CD8-positive, alpha-beta memory T cell (primary cell): ENCODE measurements at regions not wholly inside any gene's neighbourhood (a gene's known extent, or its start where the extent isn't known, plus 50 kb on each side); places are given as distances from the start of the nearest gene placed in this dataset.

Source experiments
- CTCF ChIA-PET: fragments of 350-600 bp; sonication (Branson Sonifier 250); formaldehyde crosslinking; loops from one replicate; lab custom pipeline; 2021; ENCODE audit warnings: antibody characterized with exemption; lab: Charles Lee
- POLR2A ChIA-PET: fragments of 350-600 bp; sonication (Branson Sonifier 250); formaldehyde crosslinking; loops from one replicate; lab custom pipeline; 2021; ENCODE audit warnings: antibody characterized with exemption; lab: Charles Lee
- DNase-seq, 5 donors: peaks; one replicate each; pipeline versions ENCODE4 v3.0.0 to v3.0.0-alpha.2; 2020 to 2022; ENCODE audit warnings: mixed read lengths in 1 of 5
- H3K27ac ChIP-seq: one replicate; pipeline ENCODE4 v1.7.0; 2013; ENCODE audit warnings: low read depth, mild to moderate bottlenecking, low read length, moderate library complexity
- H3K27me3 ChIP-seq: 2 replicates; pipeline ENCODE4 v1.7.0; 2013; ENCODE audit warnings: low read length, mild to moderate bottlenecking; ENCODE audit not compliant: insufficient read depth, poor library complexity, severe bottlenecking
- H3K36me3 ChIP-seq: 2 replicates; pipeline ENCODE4 v1.7.0; 2013; ENCODE audit warnings: mild to moderate bottlenecking, low read length, moderate library complexity; ENCODE audit not compliant: insufficient read depth
- H3K4me1 ChIP-seq: 2 replicates; pipeline ENCODE4 v1.7.0; 2013; ENCODE audit warnings: mild to moderate bottlenecking, low read length, moderate library complexity; ENCODE audit not compliant: insufficient read depth
- H3K4me3 ChIP-seq: 2 replicates; pipeline ENCODE4 v1.7.0; 2013; ENCODE audit warnings: mild to moderate bottlenecking, low read length
- H3K9me3 ChIP-seq: 2 replicates; pipeline ENCODE4 v1.7.0; 2013; ENCODE audit warnings: mild to moderate bottlenecking, low read length
- H3K27ac Mint-ChIP-seq, 8 donors: one replicate each; pipeline ENCODE4 v1.8.0; 2020 to 2021; ENCODE audit warnings: mixed read lengths in 8 of 8, mild to moderate bottlenecking in 6 of 8, inconsistent platforms in 3 of 8, moderate library complexity in 3 of 8
- H3K27me3 Mint-ChIP-seq, 2 donors: one replicate each; pipeline ENCODE4 v1.8.0; 2020 to 2021; ENCODE audit warnings: mixed read lengths in 2 of 2, mild to moderate bottlenecking in 1 of 2, moderate library complexity in 1 of 2
- H3K36me3 Mint-ChIP-seq, 3 donors: one replicate each; pipeline ENCODE4 v1.8.0; 2020 to 2021; ENCODE audit warnings: mixed read lengths in 3 of 3, inconsistent platforms in 1 of 3, mild to moderate bottlenecking in 1 of 3
- H3K4me1 Mint-ChIP-seq, 3 donors: one replicate each; pipeline ENCODE4 v1.8.0; 2020 to 2021; ENCODE audit warnings: mixed read lengths in 3 of 3, inconsistent platforms in 1 of 3, mild to moderate bottlenecking in 1 of 3
- H3K4me3 Mint-ChIP-seq, 7 donors: one replicate each; pipeline ENCODE4 v1.8.0; 2020 to 2021; ENCODE audit warnings: mixed read lengths in 7 of 7, mild to moderate bottlenecking in 6 of 7, moderate library complexity in 4 of 7, inconsistent platforms in 2 of 7
- H3K9me3 Mint-ChIP-seq, 5 donors: one replicate each; pipeline ENCODE4 v1.8.0; 2020 to 2022; ENCODE audit warnings: mixed read lengths in 5 of 5, mild to moderate bottlenecking in 3 of 5, moderate library complexity in 2 of 5, inconsistent platforms in 1 of 5

GRCh38 chr6:93494057-93494456, 74.7 kb upstream of the EPHA7 start:
- Histone ChIP-seq H3K27me3 (no peaks in the 10 kb centered on the region), H3K4me3 (no peak overlapping the region), H3K9me3 (no peaks in the 10 kb centered on the region), H3K4me1 (no peaks in the 10 kb centered on the region), H3K27ac (no peak overlapping the region), H3K36me3 (no peaks in the 10 kb centered on the region)
- Mint-ChIP-seq H3K4me1 (no peaks in the 10 kb centered on the region), H3K4me3 (no peak overlapping the region), H3K9me3 (peaks cover 0 to 23% (median 7%) of the 10 kb centered on the region in 5 donors), H3K27me3 (no peaks in the 10 kb centered on the region), H3K27ac (no peak overlapping the region), H3K36me3 (no peaks in the 10 kb centered on the region)
- DNase-seq = no peak
- ChIA-PET CTCF (no interaction called here), POLR2A (no interaction called here)

GRCh38 chr6:93474733-93475179, 55.4 kb upstream of the EPHA7 start:
- no peak overlapping the region for H3K27ac Mint-ChIP-seq
- POLR2A ChIA-PET = no interaction called here
- no peaks in the 10 kb centered on the region for H3K4me1 Mint-ChIP-seq
- no peaks in the 10 kb centered on the region for H3K36me3 Mint-ChIP-seq
- H3K4me3 ChIP-seq = no peak overlapping the region
- no peak overlapping the region for H3K27ac ChIP-seq
- H3K4me3 Mint-ChIP-seq = no peak overlapping the region
- no peak for DNase-seq
- no peaks in the 10 kb centered on the region for H3K27me3 ChIP-seq
- H3K27me3 Mint-ChIP-seq = no peaks in the 10 kb centered on the region
- CTCF ChIA-PET = no interaction called here
- peaks cover 0 to 11% (median 3%) of the 10 kb centered on the region in 5 donors for H3K9me3 Mint-ChIP-seq
- no peaks in the 10 kb centered on the region for H3K36me3 ChIP-seq
- H3K4me1 ChIP-seq = no peaks in the 10 kb centered on the region
- no peaks in the 10 kb centered on the region for H3K9me3 ChIP-seq

GRCh38 chr6:93471281-93471680, 51.9 kb upstream of the EPHA7 start:
- CTCF ChIA-PET = no interaction called here

More at GRCh38 chr6:93471281-93471680, 51.9 kb upstream of the EPHA7 start:
- Histone ChIP-seq H3K36me3 (no peaks in the 10 kb centered on the region), H3K9me3 (no peaks in the 10 kb centered on the region), H3K27ac (no peak overlapping the region), H3K27me3 (no peaks in the 10 kb centered on the region), H3K4me3 (no peak overlapping the region), H3K4me1 (no peaks in the 10 kb centered on the region)
- Mint-ChIP-seq H3K4me3 (no peak overlapping the region), H3K27ac (no peak overlapping the region), H3K9me3 (peaks cover 0 to 11% (median 6%) of the 10 kb centered on the region in 5 donors), H3K4me1 (no peaks in the 10 kb centered on the region), H3K36me3 (no peaks in the 10 kb centered on the region), H3K27me3 (no peaks in the 10 kb centered on the region)
- POLR2A ChIA-PET = no interaction called here
- DNase-seq = no peak
